HEK293T (cell line): ENCODE measurements at regions not wholly inside any gene's neighbourhood (a gene's known extent, or its start where the extent isn't known, plus 50 kb on each side); places are given as distances from the start of the nearest gene placed in this dataset.

Experiments used
- BHLHE40 ChIP-seq: fragments of 450-650 bp; IDR thresholded peaks from 2 replicates; pipeline ENCODE4 v1.6.1; 2016; ENCODE audit warnings: mild to moderate bottlenecking, moderate library complexity, borderline replicate concordance
- ELF4 ChIP-seq: fragments of 450-650 bp; IDR thresholded peaks from 2 replicates; pipeline ENCODE4 v1.6.1; 2017; ENCODE audit warnings: antibody characterized with exemption
- FOXM1 ChIP-seq: fragments of 450-650 bp; IDR thresholded peaks from 2 replicates; pipeline ENCODE4 v1.6.1; 2017; ENCODE audit warnings: mild to moderate bottlenecking, borderline replicate concordance

GRCh38 chr1:72649991-72650390 lies 367.7 kb upstream of the NEGR1 start:
- TF ChIP-seq FOXM1 = no peak
- TF ChIP-seq ELF4 = no peak
- no peak for TF ChIP-seq BHLHE40
